ENCODE measurements at regions not wholly inside any gene's neighbourhood (a gene's known extent, or its start where the extent isn't known, plus 50 kb on each side); places are given as distances from the start of the nearest gene placed in this dataset.

- TF ChIP-seq, protein P1, sequence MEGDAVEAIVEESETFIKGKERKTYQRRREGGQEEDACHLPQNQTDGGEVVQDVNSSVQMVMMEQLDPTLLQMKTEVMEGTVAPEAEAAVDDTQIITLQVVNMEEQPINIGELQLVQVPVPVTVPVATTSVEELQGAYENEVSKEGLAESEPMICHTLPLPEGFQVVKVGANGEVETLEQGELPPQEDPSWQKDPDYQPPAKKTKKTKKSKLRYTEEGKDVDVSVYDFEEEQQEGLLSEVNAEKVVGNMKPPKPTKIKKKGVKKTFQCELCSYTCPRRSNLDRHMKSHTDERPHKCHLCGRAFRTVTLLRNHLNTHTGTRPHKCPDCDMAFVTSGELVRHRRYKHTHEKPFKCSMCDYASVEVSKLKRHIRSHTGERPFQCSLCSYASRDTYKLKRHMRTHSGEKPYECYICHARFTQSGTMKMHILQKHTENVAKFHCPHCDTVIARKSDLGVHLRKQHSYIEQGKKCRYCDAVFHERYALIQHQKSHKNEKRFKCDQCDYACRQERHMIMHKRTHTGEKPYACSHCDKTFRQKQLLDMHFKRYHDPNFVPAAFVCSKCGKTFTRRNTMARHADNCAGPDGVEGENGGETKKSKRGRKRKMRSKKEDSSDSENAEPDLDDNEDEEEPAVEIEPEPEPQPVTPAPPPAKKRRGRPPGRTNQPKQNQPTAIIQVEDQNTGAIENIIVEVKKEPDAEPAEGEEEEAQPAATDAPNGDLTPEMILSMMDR (conservative IDR thresholded peaks at IDR 0.05), result no peak
- no peaks in the 10 kb centered on the region for H3K4me1 Mint-ChIP-seq
- H3K36me3 Mint-ChIP-seq (ENCODE audit: low read depth), result no peaks in the 10 kb centered on the region
- no peak for DNase-seq (ENCODE audit: low read depth, low spot score)
- no peaks in the 10 kb centered on the region for H3K9me3 Mint-ChIP-seq
- H3K4me3 Mint-ChIP-seq, result no peak overlapping the region
- H3K27ac Mint-ChIP-seq (ENCODE audit: unreplicated experiment), result no peak overlapping the region
- peaks cover 2% of the 10 kb centered on the region for H3K27me3 Mint-ChIP-seq (ENCODE audit: low read depth)
Measured at GRCh38 chr18:5611221-5611620, 67.4 kb upstream of the EPB41L3 start.

DNA sequence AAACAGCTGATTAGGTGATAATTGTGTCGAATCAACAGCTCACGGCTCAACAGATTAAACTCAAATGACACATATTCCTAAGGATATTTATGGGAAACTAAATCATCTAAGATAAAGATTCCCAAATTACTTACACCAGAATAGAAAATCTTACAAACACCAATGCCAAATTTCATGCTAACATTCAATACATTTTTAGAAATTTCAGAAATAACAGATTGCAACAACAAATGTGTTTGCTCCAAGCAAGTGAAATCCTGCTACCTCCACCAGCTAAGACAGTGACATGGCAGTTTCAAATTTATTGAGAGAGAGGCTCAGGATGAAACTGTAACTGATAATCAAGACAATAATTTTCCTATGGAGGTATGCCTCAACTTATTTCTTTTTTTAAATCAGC lies 65.0 kb upstream of the EPB41L3 start:
- Mint-ChIP-seq H3K27me3 (ENCODE audit: low read depth) (peaks cover 2% of the 10 kb centered on the region), H3K36me3 (ENCODE audit: low read depth) (no peaks in the 10 kb centered on the region), H3K9me3 (no peaks in the 10 kb centered on the region), H3K4me3 (no peak overlapping the region), H3K4me1 (no peaks in the 10 kb centered on the region), H3K27ac (ENCODE audit: unreplicated experiment) (no peak overlapping the region)
- TF ChIP-seq, protein P1 (conservative IDR thresholded peaks at IDR 0.05), result no peak
- DNase-seq (ENCODE audit: low read depth, low spot score), result no peak

DNA sequence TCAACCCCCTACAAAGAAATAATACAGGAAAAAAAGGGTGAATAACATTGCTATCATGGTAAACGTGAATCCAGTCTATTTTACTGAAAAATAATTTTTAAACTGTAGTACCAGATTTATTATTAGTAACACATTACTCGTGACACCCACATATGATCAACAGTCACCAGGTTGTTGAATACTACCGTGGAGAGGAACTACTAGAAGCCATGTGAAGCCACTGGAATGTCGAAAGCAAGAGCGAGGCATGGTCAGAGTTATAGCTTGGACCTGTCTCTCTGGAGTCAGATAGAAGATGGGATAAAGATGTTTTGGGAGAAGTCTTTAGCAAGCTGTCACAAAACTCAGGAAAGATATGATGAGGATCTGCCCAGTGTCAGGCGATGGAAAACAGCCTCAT lies 63.2 kb upstream of the EPB41L3 start:
- no peaks in the 10 kb centered on the region for H3K36me3 Mint-ChIP-seq (ENCODE audit: low read depth)
- TF ChIP-seq, protein P1 (conservative IDR thresholded peaks at IDR 0.05), result no peak

DNA sequence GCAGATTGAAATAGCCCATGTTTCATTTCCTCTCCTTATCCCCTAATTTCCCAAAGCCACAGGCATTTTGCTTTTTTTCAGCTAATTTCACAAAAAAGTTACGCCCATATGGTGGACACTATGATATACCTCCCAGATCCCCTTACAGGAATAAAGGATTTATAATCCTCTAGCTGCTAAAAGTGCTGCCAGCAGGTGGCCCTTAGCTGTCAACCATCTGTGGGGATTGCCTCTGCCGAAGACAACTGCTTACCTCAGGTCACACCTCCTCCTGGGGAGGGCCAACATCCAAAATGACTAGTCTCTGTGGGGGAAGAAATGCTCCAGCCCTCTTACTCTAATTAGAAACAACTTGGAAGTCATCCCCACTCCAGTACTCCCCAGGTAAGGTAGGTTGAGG lies 61.0 kb upstream of the EPB41L3 start:
- TF ChIP-seq, protein P1 (conservative IDR thresholded peaks at IDR 0.05), result no peak
- H3K4me1 Mint-ChIP-seq, result no peaks in the 10 kb centered on the region
- H3K36me3 Mint-ChIP-seq (ENCODE audit: low read depth), result no peaks in the 10 kb centered on the region
- H3K27ac Mint-ChIP-seq (ENCODE audit: unreplicated experiment), result no peak overlapping the region
- no peak for DNase-seq (ENCODE audit: low read depth, low spot score)
- no peaks in the 10 kb centered on the region for H3K9me3 Mint-ChIP-seq
- no peak overlapping the region for H3K4me3 Mint-ChIP-seq
- peaks cover 2% of the 10 kb centered on the region for H3K27me3 Mint-ChIP-seq (ENCODE audit: low read depth)

More for the DNA sequence above, 63.2 kb upstream of the EPB41L3 start:
- no peak for DNase-seq (ENCODE audit: low read depth, low spot score)
- Mint-ChIP-seq H3K27ac (ENCODE audit: unreplicated experiment) (no peak overlapping the region), H3K9me3 (no peaks in the 10 kb centered on the region), H3K4me3 (no peak overlapping the region), H3K4me1 (no peaks in the 10 kb centered on the region), H3K27me3 (ENCODE audit: low read depth) (peaks cover 2% of the 10 kb centered on the region)

- Mint-ChIP-seq H3K9me3 (no peaks in the 10 kb centered on the region), H3K4me1 (no peaks in the 10 kb centered on the region), H3K27ac (ENCODE audit: unreplicated experiment) (no peak overlapping the region), H3K36me3 (ENCODE audit: low read depth) (no peaks in the 10 kb centered on the region), H3K27me3 (ENCODE audit: low read depth) (no peaks in the 10 kb centered on the region), H3K4me3 (no peak overlapping the region)
- TF ChIP-seq, protein P1 (conservative IDR thresholded peaks at IDR 0.05), result no peak
- no peak for DNase-seq (ENCODE audit: low read depth, low spot score)
Measured at GRCh38 chr18:5603153-5603552, 59.4 kb upstream of the EPB41L3 start.

DNA sequence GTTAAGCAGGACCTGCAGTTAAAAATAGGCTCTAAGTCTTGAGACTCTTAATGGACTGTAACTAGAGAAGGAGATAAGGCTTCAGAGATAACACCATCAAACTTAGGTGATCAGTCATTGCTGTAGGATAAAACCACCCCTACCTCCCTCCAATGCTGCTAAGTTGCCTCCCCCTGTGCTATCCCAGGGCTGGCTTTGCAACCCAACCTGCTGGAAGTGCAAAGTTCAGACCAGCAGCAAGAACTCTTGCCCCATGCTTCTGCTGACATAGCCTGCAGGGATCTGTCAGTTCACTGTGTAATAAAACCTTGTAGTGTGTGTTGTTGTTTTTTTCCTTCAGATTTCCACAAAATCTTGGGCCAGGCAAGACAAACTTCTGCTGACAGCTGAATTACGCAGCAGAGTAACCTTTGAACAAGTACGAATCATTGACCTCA lies 57.4 kb upstream of the EPB41L3 start:
- Mint-ChIP-seq H3K36me3 (ENCODE audit: low read depth) (no peaks in the 10 kb centered on the region), H3K4me3 (no peak overlapping the region), H3K9me3 (no peaks in the 10 kb centered on the region), H3K4me1 (no peaks in the 10 kb centered on the region), H3K27ac (ENCODE audit: unreplicated experiment) (no peak overlapping the region), H3K27me3 (ENCODE audit: low read depth) (no peaks in the 10 kb centered on the region)
- DNase-seq (ENCODE audit: low read depth, low spot score), result no peak
- TF ChIP-seq, protein P1 (conservative IDR thresholded peaks at IDR 0.05), result no peak
